ENCODE measurements at regions not wholly inside any gene's neighbourhood (a gene's known extent, or its start where the extent isn't known, plus 50 kb on each side); places are given as distances from the start of the nearest gene placed in this dataset.

DNA sequence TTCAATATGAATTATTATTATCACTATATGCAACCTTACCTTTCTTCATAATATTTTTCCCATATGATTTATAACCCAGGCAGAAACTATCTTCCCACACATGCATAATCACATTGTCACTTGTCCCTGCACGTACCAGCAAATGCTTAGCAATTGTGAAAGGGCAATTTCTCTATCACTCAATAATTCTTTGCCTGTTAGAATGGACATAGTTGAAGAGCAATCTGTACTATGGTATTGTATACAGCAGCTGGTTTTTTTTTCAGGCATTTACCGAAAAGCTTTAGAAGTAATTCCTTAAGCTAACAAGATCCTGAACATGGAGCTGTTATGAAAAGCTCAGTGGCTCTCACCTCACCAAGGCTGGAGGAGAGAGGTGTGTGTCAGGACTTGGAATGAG is 999.5 kb downstream of the TUSC7 start:
- in situ Hi-C loops (cut with MboI; ENCODE audit: low pct_ligation_motif_present in 1 of 4, low pct_unique_long_range_greater_than_20kb in 1 of 4, low sequenced_read_pairs in 3 of 4) (loop anchor here in 1 of 4 donors (25.0 kb wide), 2 partner anchors 97 to 697 kb away; no protein-coding TSS in a partner anchor), intact Hi-C loops (cut with DNase I; ENCODE audit: low total_unique reads) (no loop called here)
- Histone ChIP-seq H3K27me3 (no peaks in the 10 kb centered on the region), H3K4me1 (peaks cover 0 to 2% (median 0%) of the 10 kb centered on the region in 4 donors), H3K9me3 (no peaks in the 10 kb centered on the region), H3K27ac (no peak overlapping the region), H3K4me3 (no peak overlapping the region), H3K36me3 (no peaks in the 10 kb centered on the region)
- WGBS, 2 donors (ENCODE audit: low coverage in 1 of 2): 83 to 88% methylated on average over 2 of the region's 2 CpGs
- no peak for DNase-seq
- no peak for TF ChIP-seq POLR2A (IDR thresholded peaks at IDR 0.05)
- no peak for TF ChIP-seq POLR2AphosphoS5 (IDR thresholded peaks at IDR 0.05)
- TF ChIP-seq, protein P1, sequence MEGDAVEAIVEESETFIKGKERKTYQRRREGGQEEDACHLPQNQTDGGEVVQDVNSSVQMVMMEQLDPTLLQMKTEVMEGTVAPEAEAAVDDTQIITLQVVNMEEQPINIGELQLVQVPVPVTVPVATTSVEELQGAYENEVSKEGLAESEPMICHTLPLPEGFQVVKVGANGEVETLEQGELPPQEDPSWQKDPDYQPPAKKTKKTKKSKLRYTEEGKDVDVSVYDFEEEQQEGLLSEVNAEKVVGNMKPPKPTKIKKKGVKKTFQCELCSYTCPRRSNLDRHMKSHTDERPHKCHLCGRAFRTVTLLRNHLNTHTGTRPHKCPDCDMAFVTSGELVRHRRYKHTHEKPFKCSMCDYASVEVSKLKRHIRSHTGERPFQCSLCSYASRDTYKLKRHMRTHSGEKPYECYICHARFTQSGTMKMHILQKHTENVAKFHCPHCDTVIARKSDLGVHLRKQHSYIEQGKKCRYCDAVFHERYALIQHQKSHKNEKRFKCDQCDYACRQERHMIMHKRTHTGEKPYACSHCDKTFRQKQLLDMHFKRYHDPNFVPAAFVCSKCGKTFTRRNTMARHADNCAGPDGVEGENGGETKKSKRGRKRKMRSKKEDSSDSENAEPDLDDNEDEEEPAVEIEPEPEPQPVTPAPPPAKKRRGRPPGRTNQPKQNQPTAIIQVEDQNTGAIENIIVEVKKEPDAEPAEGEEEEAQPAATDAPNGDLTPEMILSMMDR (IDR thresholded peaks at IDR 0.05): no peak
- no peak for TF ChIP-seq EP300 (IDR thresholded peaks at IDR 0.05; ENCODE audit: low read depth)

- in situ Hi-C loops (cut with MboI; ENCODE audit: low pct_ligation_motif_present in 1 of 4, low pct_unique_long_range_greater_than_20kb in 1 of 4, low sequenced_read_pairs in 3 of 4) (loop anchor here in 1 of 4 donors (25.0 kb wide), 2 partner anchors 98 to 698 kb away; no protein-coding TSS in a partner anchor), intact Hi-C loops (cut with DNase I; ENCODE audit: low total_unique reads) (no loop called here)
- Histone ChIP-seq H3K4me1 (peaks cover 0 to 2% (median 0%) of the 10 kb centered on the region in 4 donors), H3K4me3 (no peak overlapping the region), H3K36me3 (no peaks in the 10 kb centered on the region), H3K9me3 (no peaks in the 10 kb centered on the region), H3K27me3 (no peaks in the 10 kb centered on the region), H3K27ac (no peak overlapping the region)
- TF ChIP-seq POLR2AphosphoS5 (IDR thresholded peaks at IDR 0.05): no peak
- TF ChIP-seq, protein P1 (IDR thresholded peaks at IDR 0.05): no peak
- TF ChIP-seq POLR2A (IDR thresholded peaks at IDR 0.05): no peak
- TF ChIP-seq EP300 (IDR thresholded peaks at IDR 0.05; ENCODE audit: low read depth): no peak
- WGBS, 2 donors (ENCODE audit: low coverage in 1 of 2): 50 to 80% methylated on average over 1 of the region's 1 CpG
- DNase-seq: no peak
Measured at GRCh38 chr3:117710501-117710900, 1000.9 kb downstream of the TUSC7 start.

DNA sequence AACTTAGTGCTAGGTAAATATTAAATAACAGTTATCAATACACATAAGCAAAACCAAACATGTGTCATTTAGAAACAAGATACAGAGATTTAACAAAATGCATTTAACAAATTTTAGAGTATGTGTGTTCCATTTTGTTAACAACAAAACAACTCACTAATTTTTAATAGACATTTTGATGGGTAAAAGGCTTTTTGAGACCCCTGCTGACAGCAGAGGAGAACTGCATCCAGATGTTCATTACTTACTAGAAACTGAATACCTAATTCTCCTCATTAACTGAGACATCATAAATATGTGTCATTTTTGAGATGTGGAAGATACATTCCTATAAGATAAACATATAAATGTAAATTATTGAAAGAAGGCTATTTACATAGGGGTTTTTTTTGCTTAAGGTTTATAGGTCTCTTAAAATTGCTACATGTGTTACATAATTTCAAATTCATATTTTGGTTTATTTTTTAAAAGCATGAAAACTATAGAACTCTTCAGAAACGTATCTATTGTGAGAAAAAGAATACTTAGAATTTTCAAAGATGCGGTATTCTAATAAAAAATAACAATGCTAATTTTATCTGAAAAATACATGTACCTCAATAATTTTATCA is 1009.8 kb downstream of the TUSC7 start:
- intact Hi-C loops (cut with DNase I; ENCODE audit: low total_unique reads): no loop called here
- Histone ChIP-seq H3K4me3 (no peak overlapping the region), H3K27me3 (no peaks in the 10 kb centered on the region), H3K27ac (no peak overlapping the region), H3K36me3 (no peaks in the 10 kb centered on the region), H3K4me1 (no peaks in the 10 kb centered on the region), H3K9me3 (no peaks in the 10 kb centered on the region)
- DNase-seq: no peak
- 42 to 52% methylated on average over 2 of the region's 2 CpGs for WGBS, 2 donors (ENCODE audit: low coverage in 1 of 2)
- in situ Hi-C loops (cut with MboI; ENCODE audit: low pct_ligation_motif_present in 1 of 4, low pct_unique_long_range_greater_than_20kb in 1 of 4, low sequenced_read_pairs in 3 of 4): loop anchor here in 1 of 4 donors (25.0 kb wide), 2 partner anchors 107 to 707 kb away; no protein-coding TSS in a partner anchor
- TF ChIP-seq, protein P1 (IDR thresholded peaks at IDR 0.05): peak; percentile 44 to 63 (median 55)
- TF ChIP-seq EP300 (IDR thresholded peaks at IDR 0.05; ENCODE audit: low read depth) (no peak), POLR2A (IDR thresholded peaks at IDR 0.05) (no peak), POLR2AphosphoS5 (IDR thresholded peaks at IDR 0.05) (no peak)

GRCh38 chr3:117721866-117722265 is 1012.3 kb downstream of the TUSC7 start:
- in situ Hi-C loops (cut with MboI; ENCODE audit: low pct_ligation_motif_present in 1 of 4, low pct_unique_long_range_greater_than_20kb in 1 of 4, low sequenced_read_pairs in 3 of 4): loop anchor here in 1 of 4 donors (25.0 kb wide), 2 partner anchors 110 to 710 kb away; no protein-coding TSS in a partner anchor

More at GRCh38 chr3:117721866-117722265, 1012.3 kb downstream of the TUSC7 start:
- no peaks in the 10 kb centered on the region for H3K9me3 ChIP-seq
- WGBS, 2 donors (ENCODE audit: low coverage in 1 of 2): 77% methylated on average over 2 of the region's 2 CpGs; no CpG with 5 or more reads in 1 of the 2 donors
- no peak for DNase-seq
- no peaks in the 10 kb centered on the region for H3K36me3 ChIP-seq
- H3K27ac ChIP-seq: no peak overlapping the region
- no peaks in the 10 kb centered on the region for H3K4me1 ChIP-seq
- no peaks in the 10 kb centered on the region for H3K27me3 ChIP-seq
- TF ChIP-seq POLR2AphosphoS5 (IDR thresholded peaks at IDR 0.05) (no peak), EP300 (IDR thresholded peaks at IDR 0.05; ENCODE audit: low read depth) (no peak), POLR2A (IDR thresholded peaks at IDR 0.05) (no peak)
- TF ChIP-seq, protein P1 (IDR thresholded peaks at IDR 0.05): no peak
- no peak overlapping the region for H3K4me3 ChIP-seq
- intact Hi-C loops (cut with DNase I; ENCODE audit: low total_unique reads): no loop called here

Data from transverse colon (tissue), 4 donors.